ENCODE measurements at regions not wholly inside any gene's neighbourhood (a gene's known extent, or its start where the extent isn't known, plus 50 kb on each side); places are given as distances from the start of the nearest gene placed in this dataset.

DNA sequence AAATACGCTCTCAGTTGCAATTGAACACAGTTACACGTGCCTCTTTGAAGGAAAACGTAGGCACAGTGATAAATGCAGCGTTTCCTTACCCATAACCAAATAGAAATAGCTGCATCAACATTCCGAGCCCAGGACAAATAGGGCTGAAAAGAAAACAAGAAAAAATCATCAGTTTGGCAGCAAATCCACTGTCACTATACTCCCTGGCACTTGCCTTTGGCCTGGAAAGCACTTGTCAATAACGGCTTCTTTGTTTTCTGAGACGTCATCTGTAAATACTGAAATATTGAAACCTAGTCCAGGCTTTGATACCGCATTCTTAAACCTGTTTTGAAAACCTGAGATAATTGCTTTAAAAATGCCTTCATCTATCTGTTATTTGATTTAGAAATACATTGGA, 167.2 kb upstream of the AKR1E2 start:
- DNase-seq (ENCODE audit: low spot score): no peak
- TF ChIP-seq, protein P1, sequence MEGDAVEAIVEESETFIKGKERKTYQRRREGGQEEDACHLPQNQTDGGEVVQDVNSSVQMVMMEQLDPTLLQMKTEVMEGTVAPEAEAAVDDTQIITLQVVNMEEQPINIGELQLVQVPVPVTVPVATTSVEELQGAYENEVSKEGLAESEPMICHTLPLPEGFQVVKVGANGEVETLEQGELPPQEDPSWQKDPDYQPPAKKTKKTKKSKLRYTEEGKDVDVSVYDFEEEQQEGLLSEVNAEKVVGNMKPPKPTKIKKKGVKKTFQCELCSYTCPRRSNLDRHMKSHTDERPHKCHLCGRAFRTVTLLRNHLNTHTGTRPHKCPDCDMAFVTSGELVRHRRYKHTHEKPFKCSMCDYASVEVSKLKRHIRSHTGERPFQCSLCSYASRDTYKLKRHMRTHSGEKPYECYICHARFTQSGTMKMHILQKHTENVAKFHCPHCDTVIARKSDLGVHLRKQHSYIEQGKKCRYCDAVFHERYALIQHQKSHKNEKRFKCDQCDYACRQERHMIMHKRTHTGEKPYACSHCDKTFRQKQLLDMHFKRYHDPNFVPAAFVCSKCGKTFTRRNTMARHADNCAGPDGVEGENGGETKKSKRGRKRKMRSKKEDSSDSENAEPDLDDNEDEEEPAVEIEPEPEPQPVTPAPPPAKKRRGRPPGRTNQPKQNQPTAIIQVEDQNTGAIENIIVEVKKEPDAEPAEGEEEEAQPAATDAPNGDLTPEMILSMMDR (IDR thresholded peaks at IDR 0.05): no peak
- no peak overlapping the region for H3K4me3 ChIP-seq
- no peak overlapping the region for H3K27ac ChIP-seq

DNA sequence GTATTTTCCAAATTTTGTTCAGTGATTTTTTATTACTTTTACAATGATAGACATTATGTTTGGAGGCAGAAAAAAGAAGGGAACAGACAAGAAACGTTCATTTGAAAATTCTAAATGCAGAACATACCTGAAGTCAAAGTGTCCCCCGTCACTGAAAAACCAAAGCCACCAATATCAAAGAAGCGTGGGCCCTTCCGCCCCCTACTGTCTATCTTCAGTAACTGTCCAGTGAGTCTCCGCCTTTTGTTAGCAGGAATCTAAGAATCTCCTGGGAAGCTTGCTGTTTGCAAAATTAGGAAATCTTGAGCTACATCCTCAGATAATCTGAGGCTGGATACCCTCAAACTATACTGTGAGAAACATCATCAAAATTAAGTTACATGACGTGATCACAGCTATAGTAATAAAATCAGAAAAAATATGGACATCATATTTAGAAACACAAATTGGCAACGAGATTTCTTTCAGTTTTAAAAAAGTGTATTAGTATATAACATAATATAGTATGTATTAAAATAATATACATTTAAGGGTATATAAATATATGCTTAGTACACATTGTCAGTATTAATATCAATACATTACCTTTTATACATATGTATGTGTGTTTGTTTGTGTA, 169.3 kb upstream of the AKR1E2 start:
- TF ChIP-seq, protein P1 (IDR thresholded peaks at IDR 0.05): peak; percentile 79
- no peak overlapping the region for H3K4me3 ChIP-seq
- H3K27ac ChIP-seq: no peak overlapping the region
- DNase-seq (ENCODE audit: low spot score): no peak

DNA sequence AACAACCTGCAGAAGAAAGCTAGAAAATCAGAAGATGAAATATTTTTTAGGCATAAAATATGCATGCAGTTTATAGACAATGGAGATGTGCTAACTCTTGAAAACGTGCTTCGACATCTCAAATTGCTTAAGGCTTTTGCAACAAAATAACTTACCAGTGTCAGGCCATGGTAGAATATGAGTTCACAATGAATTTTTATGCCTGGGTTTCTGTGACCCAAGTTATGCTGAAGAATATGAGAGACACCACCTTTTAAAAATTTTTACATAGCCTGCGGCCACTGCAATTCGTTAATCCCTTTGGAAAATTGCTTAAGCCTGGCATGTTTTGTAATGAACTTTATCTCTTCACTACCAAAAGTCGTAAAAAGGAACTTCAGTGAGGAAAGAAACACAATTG, 170.1 kb upstream of the AKR1E2 start:
- TF ChIP-seq, protein P1 (IDR thresholded peaks at IDR 0.05): no peak
- no peak overlapping the region for H3K27ac ChIP-seq
- DNase-seq (ENCODE audit: low spot score): no peak
- H3K4me3 ChIP-seq: no peak overlapping the region

DNA sequence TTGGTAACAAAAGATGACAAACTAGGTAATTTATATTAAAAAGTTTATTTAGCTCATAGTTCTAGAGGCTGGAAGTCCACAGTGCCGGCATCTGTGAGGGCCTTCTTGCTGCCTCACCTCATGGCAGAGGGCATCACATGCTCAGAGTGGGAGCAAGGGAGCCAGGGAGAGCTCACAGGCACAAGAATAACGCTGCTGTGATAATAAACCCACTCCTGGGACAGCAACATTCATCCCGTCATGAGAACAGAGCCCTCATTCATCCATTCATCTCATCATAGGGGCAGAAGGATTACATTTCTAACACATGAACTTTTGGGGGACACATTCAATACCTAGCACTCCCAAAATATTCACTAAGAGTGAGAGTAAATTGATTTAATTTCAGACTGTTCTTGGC, 170.6 kb upstream of the AKR1E2 start:
- H3K4me3 ChIP-seq: no peak overlapping the region
- no peak for DNase-seq (ENCODE audit: low spot score)
- TF ChIP-seq, protein P1 (IDR thresholded peaks at IDR 0.05): no peak
- H3K27ac ChIP-seq: no peak overlapping the region

DNA sequence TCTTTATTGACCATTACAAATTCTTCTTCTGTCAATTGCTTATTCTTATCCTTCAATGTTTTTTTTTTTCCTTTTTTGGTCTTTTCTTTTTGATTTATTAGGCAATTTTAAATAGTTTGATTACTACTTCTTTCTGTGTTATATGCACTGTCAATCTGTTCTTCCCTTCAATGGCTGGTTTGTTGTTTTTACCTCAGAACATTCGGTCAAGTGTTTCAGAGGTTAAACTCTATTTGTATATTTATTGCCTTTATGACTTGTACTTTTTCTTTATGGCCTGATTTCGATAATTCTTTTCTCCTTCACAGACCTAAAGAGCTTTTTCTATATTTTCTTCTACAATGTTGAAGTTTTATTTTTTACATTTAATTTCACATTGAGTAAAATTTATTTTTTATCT, 171.5 kb upstream of the AKR1E2 start:
- Histone ChIP-seq H3K4me3 (no peak overlapping the region), H3K27ac (no peak overlapping the region)
- TF ChIP-seq, protein P1 (IDR thresholded peaks at IDR 0.05): no peak
- DNase-seq (ENCODE audit: low spot score): no peak

DNA sequence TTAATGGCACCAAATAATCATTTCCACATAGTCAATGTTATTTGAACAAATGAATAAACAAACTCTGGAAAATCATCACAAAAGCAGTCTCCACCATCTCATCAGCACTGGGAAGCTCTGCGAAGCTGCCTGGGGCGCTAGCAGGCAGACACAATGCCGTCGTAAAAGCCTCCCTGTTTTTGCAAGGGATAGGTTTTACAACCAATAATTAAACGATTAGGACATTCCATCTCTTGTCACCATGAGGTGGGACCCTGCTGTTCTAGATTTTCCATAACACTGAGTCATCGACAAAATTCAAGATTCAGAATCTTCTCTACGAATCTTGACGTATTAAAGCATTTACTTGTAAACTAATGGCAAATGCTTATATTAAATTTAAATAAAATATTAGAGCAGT, 172.8 kb upstream of the AKR1E2 start:
- TF ChIP-seq, protein P1 (IDR thresholded peaks at IDR 0.05): no peak
- DNase-seq (ENCODE audit: low spot score): no peak
- Histone ChIP-seq H3K27ac (no peak overlapping the region), H3K4me3 (no peak overlapping the region)

DNA sequence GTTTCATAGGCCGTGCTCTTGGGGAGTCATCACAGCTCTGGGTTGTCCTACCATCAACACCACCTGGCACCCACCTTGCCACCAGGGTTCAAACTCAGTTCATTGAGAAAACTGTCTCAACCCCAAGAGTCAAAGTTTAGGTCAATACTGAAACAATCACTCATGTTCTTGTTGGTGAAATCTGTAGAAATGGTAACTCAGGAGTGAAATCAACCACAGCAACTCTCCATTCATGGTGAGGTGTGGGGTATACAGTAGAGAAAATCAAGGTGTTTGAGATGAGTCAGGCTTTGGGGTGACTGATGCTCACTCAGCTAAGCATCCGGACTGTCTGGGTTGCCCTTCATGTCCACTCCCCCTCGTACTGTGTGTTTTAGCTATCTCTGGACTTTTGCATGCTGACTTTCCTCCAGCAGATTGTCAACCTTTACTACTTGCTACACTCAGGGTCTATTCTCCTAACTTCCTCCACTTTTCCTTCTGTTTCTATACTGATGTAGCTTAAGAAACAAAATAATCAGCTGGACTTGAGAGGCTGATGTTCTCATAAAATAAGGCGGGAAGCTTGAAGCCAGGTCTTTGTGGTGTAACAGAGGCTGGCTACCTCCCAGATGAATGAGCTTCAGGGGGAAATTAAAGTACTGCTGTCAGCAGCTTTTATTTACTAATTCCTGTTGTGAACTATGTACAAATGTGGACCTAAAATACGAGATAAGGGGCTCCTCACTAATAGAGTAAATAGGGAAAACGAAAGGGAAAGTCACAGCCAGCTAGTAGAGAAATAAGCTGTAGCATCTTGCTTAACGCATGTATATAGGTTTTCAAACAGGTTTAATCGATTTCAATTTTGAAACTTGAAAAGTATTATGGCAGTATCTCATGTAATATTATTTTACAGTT, 173.6 kb upstream of the AKR1E2 start:
- Histone ChIP-seq H3K4me3 (no peak overlapping the region), H3K27ac (no peak overlapping the region)
- TF ChIP-seq, protein P1 (IDR thresholded peaks at IDR 0.05): no peak
- DNase-seq (ENCODE audit: low spot score): no peak
